ENCODE measurements at regions not wholly inside any gene's neighbourhood (a gene's known extent, or its start where the extent isn't known, plus 50 kb on each side); places are given as distances from the start of the nearest gene placed in this dataset.

- WGBS, 2 experiments (ENCODE audit: extremely low coverage in 1 of 2, insufficient coverage in 1 of 2, insufficient read length in 1 of 2, insufficient replicate concordance in 2 of 2, low coverage in 1 of 2, low lambda C conversion rate in 2 of 2, missing lambda C conversion rate in 1 of 2), result 95% methylated on average over 1 of the region's 1 CpG; no CpG with 5 or more reads in 1 of the 2 experiments
- H2BK15ac ChIP-seq (ENCODE audit: low read length), result no peak overlapping the region
- H3K36me3 ChIP-seq (ENCODE audit: control insufficient read depth in 2 of 4, insufficient read depth in 4 of 4, low read length in 3 of 4), result no peaks in the 10 kb centered on the region
- no peaks in the 10 kb centered on the region for H3K4me1 ChIP-seq (replicated peaks in 1 of 4; ENCODE audit: control insufficient read depth in 3 of 4, insufficient read depth in 4 of 4, low read length in 3 of 4)
- no peak overlapping the region for H4K91ac ChIP-seq (replicated peaks; ENCODE audit: insufficient read length, low read length)
- no peak overlapping the region for H3K27ac ChIP-seq (ENCODE audit: low read depth, low read length)
- H2BK20ac ChIP-seq (ENCODE audit: low read length), result no peak overlapping the region
- no peak overlapping the region for H4K8ac ChIP-seq (ENCODE audit: extremely low read depth, insufficient read depth, low read length)
- no peak overlapping the region for H3K56ac ChIP-seq (replicated peaks; ENCODE audit: insufficient read length, low read depth, low read length)
- no peaks in the 10 kb centered on the region for H3K23me2 ChIP-seq (ENCODE audit: low read depth, low read length)
- no peak overlapping the region for H3K18ac ChIP-seq (ENCODE audit: extremely low read depth, low read length)
- no peaks in the 10 kb centered on the region for H4K20me1 ChIP-seq (replicated peaks in 1 of 2; ENCODE audit: control insufficient read depth in 1 of 2, insufficient read depth in 2 of 2, low read length in 2 of 2)
- no peaks in the 10 kb centered on the region for H3K27me3 ChIP-seq (replicated peaks in 1 of 4; ENCODE audit: control insufficient read depth in 3 of 4, extremely low read depth in 1 of 4, insufficient read depth in 3 of 4, low read length in 3 of 4)
- H3K79me2 ChIP-seq (ENCODE audit: control insufficient read depth in 1 of 2, insufficient read depth in 2 of 2, low read length in 2 of 2), result no peaks in the 10 kb centered on the region
- H3K9me3 ChIP-seq (ENCODE audit: insufficient read depth in 2 of 2, low read depth in 1 of 2, low read length in 1 of 2), result no peaks in the 10 kb centered on the region
- no peak overlapping the region for H2BK120ac ChIP-seq (replicated peaks; ENCODE audit: low read depth, low read length)
- H3K14ac ChIP-seq (ENCODE audit: insufficient read length), result no peak overlapping the region
- no peak overlapping the region for H3K23ac ChIP-seq (ENCODE audit: insufficient read length)
- DNase-seq (ENCODE audit: low read depth in 1 of 2, low spot score in 2 of 2) (no peak), FAIRE-seq (no peak)
- H3K79me1 ChIP-seq (ENCODE audit: low read depth, low read length), result no peaks in the 10 kb centered on the region
- H3K4me2 ChIP-seq (ENCODE audit: insufficient read depth in 1 of 2, low read depth in 2 of 2, low read length in 2 of 2), result no peak overlapping the region
- H2AK5ac ChIP-seq (ENCODE audit: low read depth, low read length), result no peak overlapping the region
- H3K9ac ChIP-seq (replicated peaks in 1 of 4; ENCODE audit: extremely low read depth in 1 of 4, low read depth in 3 of 4, low read length in 3 of 4), result no peak overlapping the region
- no peak overlapping the region for H2BK5ac ChIP-seq (ENCODE audit: low read depth, low read length)
- H2BK12ac ChIP-seq (ENCODE audit: low read depth, low read length), result no peak overlapping the region
- H2AFZ ChIP-seq (ENCODE audit: low read length), result no peak overlapping the region
- CTCF ChIA-PET (ENCODE audit: partially characterized antibody), result no interaction called here
- no peak overlapping the region for H4K5ac ChIP-seq (ENCODE audit: insufficient read length, low read depth, low read length)
- no peak overlapping the region for H3K4ac ChIP-seq (replicated peaks; ENCODE audit: insufficient read length, low read depth, low read length)
- no peak overlapping the region for H3K4me3 ChIP-seq (ENCODE audit: extremely low read depth in 1 of 4, insufficient read depth in 2 of 4, low read depth in 3 of 4, low read length in 4 of 4)
- POLR2A ChIA-PET (ENCODE audit: partially characterized antibody), result no interaction called here
- TF ChIP-seq TBP (IDR thresholded peaks at IDR 0.05; ENCODE audit: low read depth, low read length) (no peak), BACH1 (IDR thresholded peaks at IDR 0.05; ENCODE audit: low read length) (no peak), BRCA1 (IDR thresholded peaks at IDR 0.05; ENCODE audit: low read depth, low read length) (no peak), RAD21 (IDR thresholded peaks at IDR 0.05 in 1 of 2, conservative IDR thresholded peaks at IDR 0.05 in 1 of 2; ENCODE audit: low read depth in 2 of 2, low read length in 2 of 2) (no peak), SRF (IDR thresholded peaks at IDR 0.05; ENCODE audit: low read depth, low read length) (no peak), EGR1 (IDR thresholded peaks at IDR 0.05; ENCODE audit: borderline replicate concordance, low read depth, low read length) (no peak), CBX5 (IDR thresholded peaks at IDR 0.05; ENCODE audit: low read depth, low read length) (no peak), PHF8 (conservative IDR thresholded peaks at IDR 0.05; ENCODE audit: low read depth, low read length) (no peak), E2F6 (IDR thresholded peaks at IDR 0.05) (no peak), KDM5A (IDR thresholded peaks at IDR 0.05; ENCODE audit: low read length) (no peak), ATF2 (IDR thresholded peaks at IDR 0.05; ENCODE audit: low read length) (no peak)
Measured at GRCh38 chr18:29821544-29821943, 1221.0 kb downstream of the DSC3 start.
